ENCODE measurements at regions not wholly inside any gene's neighbourhood (a gene's known extent, or its start where the extent isn't known, plus 50 kb on each side); places are given as distances from the start of the nearest gene placed in this dataset.
"Not testable (repeated sequence)": the region's sequence is repeated elsewhere in the genome, so short reads cannot be mapped to it uniquely, and the experiment has no call there.

- Histone ChIP-seq H3K27me3 (ENCODE audit: control insufficient read depth in 2 of 2, insufficient read depth in 2 of 2, low read length in 2 of 2) (no peaks in the 10 kb centered on the region), H3K27ac (ENCODE audit: low read depth in 2 of 2, low read length in 2 of 2) (no peak overlapping the region), H3K4me3 (ENCODE audit: low read length in 2 of 2) (no peak overlapping the region), H3K36me3 (ENCODE audit: control insufficient read depth in 2 of 2, insufficient read depth in 2 of 2, low read length in 2 of 2) (no peaks in the 10 kb centered on the region), H3K9me3 (ENCODE audit: control insufficient read depth in 2 of 2, low read length in 2 of 2) (no peaks in the 10 kb centered on the region), H3K4me1 (ENCODE audit: control insufficient read depth in 2 of 2, insufficient read depth in 2 of 2, low read length in 2 of 2) (peaks cover 0 to 2% of the 10 kb centered on the region in 2 donors), H3K9ac (ENCODE audit: low read depth in 1 of 2, low read length in 2 of 2) (no peak overlapping the region)
Measured at GRCh38 chr4:174401471-174402130, 117.9 kb downstream of the CEP44 start.

- H3K4me1 ChIP-seq (ENCODE audit: control insufficient read depth in 2 of 2, insufficient read depth in 2 of 2, low read length in 2 of 2); H3K36me3 ChIP-seq (ENCODE audit: control insufficient read depth in 2 of 2, insufficient read depth in 2 of 2, low read length in 2 of 2); H3K9ac ChIP-seq (ENCODE audit: low read depth in 1 of 2, low read length in 2 of 2); H3K27me3 ChIP-seq (ENCODE audit: control insufficient read depth in 2 of 2, insufficient read depth in 2 of 2, low read length in 2 of 2); H3K27ac ChIP-seq (ENCODE audit: low read depth in 2 of 2, low read length in 2 of 2); H3K9me3 ChIP-seq (ENCODE audit: control insufficient read depth in 2 of 2, low read length in 2 of 2); H3K4me3 ChIP-seq (ENCODE audit: low read length in 2 of 2): not testable (repeated sequence)
Measured at GRCh38 chr4:174400603-174401302, 117.0 kb downstream of the CEP44 start.

- Histone ChIP-seq H3K9ac (ENCODE audit: low read depth in 1 of 2, low read length in 2 of 2) (no peak overlapping the region), H3K4me3 (ENCODE audit: low read length in 2 of 2) (no peak overlapping the region), H3K27ac (ENCODE audit: low read depth in 2 of 2, low read length in 2 of 2) (no peak overlapping the region), H3K9me3 (ENCODE audit: control insufficient read depth in 2 of 2, low read length in 2 of 2) (no peaks in the 10 kb centered on the region), H3K27me3 (ENCODE audit: control insufficient read depth in 2 of 2, insufficient read depth in 2 of 2, low read length in 2 of 2) (no peaks in the 10 kb centered on the region), H3K4me1 (ENCODE audit: control insufficient read depth in 2 of 2, insufficient read depth in 2 of 2, low read length in 2 of 2) (peaks cover 0 to 2% of the 10 kb centered on the region in 2 donors), H3K36me3 (ENCODE audit: control insufficient read depth in 2 of 2, insufficient read depth in 2 of 2, low read length in 2 of 2) (no peaks in the 10 kb centered on the region)
Measured at GRCh38 chr4:174398728-174399127, 115.0 kb downstream of the CEP44 start.

GRCh38 chr4:174397366-174398155 is 113.8 kb downstream of the CEP44 start:
- Histone ChIP-seq H3K4me1 (ENCODE audit: control insufficient read depth in 2 of 2, insufficient read depth in 2 of 2, low read length in 2 of 2) (peaks cover 0 to 2% of the 10 kb centered on the region in 2 donors), H3K36me3 (ENCODE audit: control insufficient read depth in 2 of 2, insufficient read depth in 2 of 2, low read length in 2 of 2) (no peaks in the 10 kb centered on the region), H3K27ac (ENCODE audit: low read depth in 2 of 2, low read length in 2 of 2) (no peak overlapping the region), H3K27me3 (ENCODE audit: control insufficient read depth in 2 of 2, insufficient read depth in 2 of 2, low read length in 2 of 2) (no peaks in the 10 kb centered on the region), H3K9me3 (ENCODE audit: control insufficient read depth in 2 of 2, low read length in 2 of 2) (no peaks in the 10 kb centered on the region), H3K4me3 (ENCODE audit: low read length in 2 of 2) (no peak overlapping the region), H3K9ac (ENCODE audit: low read depth in 1 of 2, low read length in 2 of 2) (no peak overlapping the region)

- H3K4me1 ChIP-seq (ENCODE audit: control insufficient read depth in 2 of 2, insufficient read depth in 2 of 2, low read length in 2 of 2) = peaks cover 0 to 2% of the 10 kb centered on the region in 2 donors
- H3K4me3 ChIP-seq (ENCODE audit: low read length in 2 of 2) = no peak overlapping the region
- no peak overlapping the region for H3K9ac ChIP-seq (ENCODE audit: low read depth in 1 of 2, low read length in 2 of 2)
- H3K27me3 ChIP-seq (ENCODE audit: control insufficient read depth in 2 of 2, insufficient read depth in 2 of 2, low read length in 2 of 2) = no peaks in the 10 kb centered on the region
- no peaks in the 10 kb centered on the region for H3K9me3 ChIP-seq (ENCODE audit: control insufficient read depth in 2 of 2, low read length in 2 of 2)
- no peaks in the 10 kb centered on the region for H3K36me3 ChIP-seq (ENCODE audit: control insufficient read depth in 2 of 2, insufficient read depth in 2 of 2, low read length in 2 of 2)
- H3K27ac ChIP-seq (ENCODE audit: low read depth in 2 of 2, low read length in 2 of 2) = no peak overlapping the region
Measured at GRCh38 chr4:174396599-174397110, 112.9 kb downstream of the CEP44 start.

- Histone ChIP-seq H3K4me1 (ENCODE audit: control insufficient read depth in 2 of 2, insufficient read depth in 2 of 2, low read length in 2 of 2) (peaks cover 0 to 2% of the 10 kb centered on the region in 2 donors), H3K9me3 (ENCODE audit: control insufficient read depth in 2 of 2, low read length in 2 of 2) (no peaks in the 10 kb centered on the region), H3K27me3 (ENCODE audit: control insufficient read depth in 2 of 2, insufficient read depth in 2 of 2, low read length in 2 of 2) (no peaks in the 10 kb centered on the region), H3K36me3 (ENCODE audit: control insufficient read depth in 2 of 2, insufficient read depth in 2 of 2, low read length in 2 of 2) (no peaks in the 10 kb centered on the region), H3K4me3 (ENCODE audit: low read length in 2 of 2) (no peak overlapping the region), H3K9ac (ENCODE audit: low read depth in 1 of 2, low read length in 2 of 2) (no peak overlapping the region), H3K27ac (ENCODE audit: low read depth in 2 of 2, low read length in 2 of 2) (no peak overlapping the region)
Measured at GRCh38 chr4:174394915-174395314, 111.2 kb downstream of the CEP44 start.

GRCh38 chr4:174389439-174389838 is 105.7 kb downstream of the CEP44 start:
- Histone ChIP-seq H3K36me3 (ENCODE audit: control insufficient read depth in 2 of 2, insufficient read depth in 2 of 2, low read length in 2 of 2) (no peaks in the 10 kb centered on the region), H3K9ac (ENCODE audit: low read depth in 1 of 2, low read length in 2 of 2) (no peak overlapping the region), H3K9me3 (ENCODE audit: control insufficient read depth in 2 of 2, low read length in 2 of 2) (no peaks in the 10 kb centered on the region), H3K27ac (ENCODE audit: low read depth in 2 of 2, low read length in 2 of 2) (no peak overlapping the region), H3K4me1 (ENCODE audit: control insufficient read depth in 2 of 2, insufficient read depth in 2 of 2, low read length in 2 of 2) (no peaks in the 10 kb centered on the region), H3K4me3 (ENCODE audit: low read length in 2 of 2) (no peak overlapping the region), H3K27me3 (ENCODE audit: control insufficient read depth in 2 of 2, insufficient read depth in 2 of 2, low read length in 2 of 2) (no peaks in the 10 kb centered on the region)

- Histone ChIP-seq H3K4me3 (ENCODE audit: low read length in 2 of 2) (no peak overlapping the region), H3K4me1 (ENCODE audit: control insufficient read depth in 2 of 2, insufficient read depth in 2 of 2, low read length in 2 of 2) (no peaks in the 10 kb centered on the region), H3K36me3 (ENCODE audit: control insufficient read depth in 2 of 2, insufficient read depth in 2 of 2, low read length in 2 of 2) (no peaks in the 10 kb centered on the region), H3K9ac (ENCODE audit: low read depth in 1 of 2, low read length in 2 of 2) (no peak overlapping the region), H3K27me3 (ENCODE audit: control insufficient read depth in 2 of 2, insufficient read depth in 2 of 2, low read length in 2 of 2) (no peaks in the 10 kb centered on the region), H3K27ac (ENCODE audit: low read depth in 2 of 2, low read length in 2 of 2) (no peak overlapping the region), H3K9me3 (ENCODE audit: control insufficient read depth in 2 of 2, low read length in 2 of 2) (no peaks in the 10 kb centered on the region)
Measured at GRCh38 chr4:174388461-174389145, 104.9 kb downstream of the CEP44 start.

GRCh38 chr4:174387721-174388120 is 104.0 kb downstream of the CEP44 start:
- Histone ChIP-seq H3K27me3 (ENCODE audit: control insufficient read depth in 2 of 2, insufficient read depth in 2 of 2, low read length in 2 of 2) (no peaks in the 10 kb centered on the region), H3K9ac (ENCODE audit: low read depth in 1 of 2, low read length in 2 of 2) (no peak overlapping the region)

More at GRCh38 chr4:174387721-174388120, 104.0 kb downstream of the CEP44 start:
- no peak overlapping the region for H3K4me3 ChIP-seq (ENCODE audit: low read length in 2 of 2)
- no peak overlapping the region for H3K27ac ChIP-seq (ENCODE audit: low read depth in 2 of 2, low read length in 2 of 2)
- H3K4me1 ChIP-seq (ENCODE audit: control insufficient read depth in 2 of 2, insufficient read depth in 2 of 2, low read length in 2 of 2) = no peaks in the 10 kb centered on the region
- H3K36me3 ChIP-seq (ENCODE audit: control insufficient read depth in 2 of 2, insufficient read depth in 2 of 2, low read length in 2 of 2) = no peaks in the 10 kb centered on the region
- H3K9me3 ChIP-seq (ENCODE audit: control insufficient read depth in 2 of 2, low read length in 2 of 2) = no peaks in the 10 kb centered on the region

Measured in mucosa of rectum (tissue), 2 donors.